Hematopoietic multipotent progenitor cell treated with erythropoietin and hydrocortisone succinate and interleukin-3 and kit ligand, for 8 days (in vitro differentiated cells): ENCODE measurements at regions not wholly inside any gene's neighbourhood (a gene's known extent, or its start where the extent isn't known, plus 50 kb on each side); places are given as distances from the start of the nearest gene placed in this dataset.
"Not testable (repeated sequence)": the region's sequence is repeated elsewhere in the genome, so short reads cannot be mapped to it uniquely, and the experiment has no call there.

Source experiments
- DNase-seq: peaks from one replicate; pipeline ENCODE4 v3.0.0-alpha.2; 2015

GRCh38 chr3:127520993-127521392 is 69.5 kb downstream of the TPRA1 start:
- DNase-seq = no peak

- no peak for DNase-seq
Observed at GRCh38 chr3:127518456-127519081, 72.0 kb downstream of the TPRA1 start.

GRCh38 chr3:127512256-127512655 is 78.3 kb downstream of the TPRA1 start:
- DNase-seq = no peak

GRCh38 chr3:127501177-127501576 is 89.4 kb downstream of the TPRA1 start:
- no peak for DNase-seq

- no peak for DNase-seq
Observed at GRCh38 chr3:127497676-127498075, 92.9 kb downstream of the TPRA1 start.

- DNase-seq = no peak
Observed at GRCh38 chr3:127497166-127497565, 93.4 kb downstream of the TPRA1 start.

GRCh38 chr3:127495821-127496655 is 94.5 kb downstream of the TPRA1 start:
- DNase-seq = no peak

- no peak for DNase-seq
Observed at GRCh38 chr3:127493924-127494646, 96.4 kb downstream of the TPRA1 start.

GRCh38 chr3:127492426-127492825 is 98.1 kb downstream of the TPRA1 start:
- DNase-seq = no peak

GRCh38 chr3:127491909-127492308 is 98.6 kb downstream of the TPRA1 start:
- DNase-seq = no peak

GRCh38 chr3:127491323-127491722 is 99.2 kb downstream of the TPRA1 start:
- DNase-seq = no peak

- not testable (repeated sequence) for DNase-seq
Observed at GRCh38 chr3:127491024-127491305, 99.6 kb downstream of the TPRA1 start.

GRCh38 chr3:127490271-127491023 is 100.1 kb downstream of the TPRA1 start:
- no peak for DNase-seq

- no peak for DNase-seq
Observed at GRCh38 chr3:127489357-127489756, 101.2 kb downstream of the TPRA1 start.

- DNase-seq = no peak
Observed at GRCh38 chr3:127488740-127489139, 101.8 kb downstream of the TPRA1 start.

- DNase-seq = no peak
Observed at GRCh38 chr3:127488141-127488672, 102.3 kb downstream of the TPRA1 start.

GRCh38 chr3:127487196-127487595 is 103.3 kb downstream of the TPRA1 start:
- no peak for DNase-seq

- no peak for DNase-seq
Observed at GRCh38 chr3:127486321-127486944, 104.1 kb downstream of the TPRA1 start.

- no peak for DNase-seq
Observed at GRCh38 chr3:127485396-127486170, 105.0 kb downstream of the TPRA1 start.

- no peak for DNase-seq
Observed at GRCh38 chr3:127484601-127485388, 105.7 kb downstream of the TPRA1 start.
